Astrocyte (in vitro differentiated cells and primary cell): ENCODE measurements at regions not wholly inside any gene's neighbourhood (a gene's known extent, or its start where the extent isn't known, plus 50 kb on each side); places are given as distances from the start of the nearest gene placed in this dataset.

Experiments used
- CTCF ChIP-seq: IDR thresholded peaks from 2 replicates; pipeline ENCODE4 v1.5.1; 2011; ENCODE audit warnings: low read depth, mild to moderate bottlenecking, inconsistent platforms, low read length, moderate library complexity; ENCODE audit not compliant: insufficient read depth
- EZH2 ChIP-seq: IDR thresholded peaks from 2 replicates; pipeline ENCODE4 v1.6.1; 2012; ENCODE audit warnings: mild to moderate bottlenecking, low read length, inconsistent platforms; ENCODE audit not compliant: insufficient read depth

DNA sequence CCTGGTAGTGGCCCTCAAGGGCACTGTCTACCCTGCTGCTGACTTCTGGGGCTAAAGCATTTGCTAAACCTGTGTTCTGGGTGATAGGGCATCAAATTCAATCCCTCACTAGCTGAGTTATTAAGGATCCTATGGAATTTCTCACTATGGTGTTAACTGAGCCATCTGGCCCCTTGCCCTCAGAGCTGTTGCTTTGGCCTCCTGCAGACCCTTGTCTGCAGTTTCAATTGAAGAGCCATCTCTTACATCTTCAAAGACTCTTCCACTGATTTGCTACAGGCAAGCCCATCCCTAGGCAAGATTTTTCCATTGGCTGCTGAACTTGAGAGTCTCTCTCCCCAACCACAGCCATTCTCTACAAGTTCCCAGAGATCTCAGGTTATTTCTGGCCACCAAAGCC, 418.2 kb downstream of the ZNF608 start:
- TF ChIP-seq CTCF, result no peak
- TF ChIP-seq EZH2, result no peak
